HCT116 (cell line): ENCODE measurements at regions not wholly inside any gene's neighbourhood (a gene's known extent, or its start where the extent isn't known, plus 50 kb on each side); places are given as distances from the start of the nearest gene placed in this dataset.

Source experiments
- ATAC-seq: fragments of 200-7000 bp; cut with Tn5 transposase; 2 replicates; pipeline ENCODE4 v1.9.1; 2020; ENCODE audit warnings: mild to moderate bottlenecking, moderate library complexity
- BruUV-seq: library from RNA; stranded (reverse); fragments of 400-500 nt; replicated peaks from 2 replicates; lab custom pipeline; 2021; lab: Mats Ljungman, UMichigan
- CTCF ChIA-PET: fragments of 300-600 bp; sonication (Branson Sonifier 250); formaldehyde crosslinking; loops from one replicate; lab custom pipeline; 2021; ENCODE audit warnings: antibody characterized with exemption; lab: Charles Lee
- POLR2A ChIA-PET: fragments of 300-600, 350-600 bp; sonication (Branson Sonifier 250); formaldehyde crosslinking; loops from one replicate; lab custom pipeline; 2021; ENCODE audit warnings: antibody characterized with exemption; lab: Charles Lee
- RAD21 ChIA-PET, 2 experiments: fragments of 300-600 bp; sonication (Branson Sonifier 250); formaldehyde crosslinking; loops; one replicate each; lab custom pipeline; 2023; ENCODE audit warnings: low total read pairs in 2 of 2; ENCODE audit not compliant: uncharacterized antibody in 2 of 2, unreplicated experiment in 2 of 2, low non-redundant PET in 1 of 2; lab: Charles Lee
- DNase-seq: peaks from one replicate; pipeline ENCODE4 v3.0.0-alpha.2; 2010; ENCODE audit warnings: low read depth, low spot score
- H2AFZ ChIP-seq: fragments of 200-600 bp; shearing (Covaris generic), sonication (generic); 2 replicates; pipeline ENCODE4 v1.6.1; 2017; ENCODE audit warnings: low read depth, mixed run types, mixed read lengths, antibody characterized with exemption, low read length; ENCODE audit not compliant: poor library complexity, severe bottlenecking
- H3K27ac ChIP-seq: 2 replicates; pipeline ENCODE4 v1.5.1; 2012; ENCODE audit warnings: low read depth, low read length
- H3K27me3 ChIP-seq: fragments of 200-600 bp; sonication (generic); 2 replicates; pipeline ENCODE4 v1.6.1; 2016; ENCODE audit warnings: mixed run types, low read length, mixed read lengths; ENCODE audit not compliant: insufficient read depth
- H3K36me3 ChIP-seq, 2 experiments: fragments of 200-500 bp in 1 of 2; fragments of 200-600 bp in 1 of 2; sonication (Bioruptor generic) in 1 of 2; sonication (generic) in 1 of 2; 2 replicates each; pipeline versions ENCODE4 v1.5.1 to v1.6.1; 2014 to 2016; ENCODE audit warnings: low read length in 2 of 2, inconsistent platforms in 1 of 2, mixed read lengths in 1 of 2, mixed run types in 1 of 2; ENCODE audit not compliant: insufficient read depth in 2 of 2, control insufficient read depth in 1 of 2
- H3K4me1 ChIP-seq, 2 experiments: fragments of 200-600 bp in 1 of 2; sonication (generic) in 1 of 2; 2 replicates each; pipeline versions ENCODE4 v1.5.1 to v1.6.1; 2012 to 2017; ENCODE audit warnings: low read length in 2 of 2, inconsistent platforms in 1 of 2, mild to moderate bottlenecking in 1 of 2, mixed read lengths in 1 of 2, mixed run types in 1 of 2, moderate library complexity in 1 of 2; ENCODE audit not compliant: insufficient read depth in 2 of 2, control insufficient read depth in 1 of 2
- H3K4me2 ChIP-seq: fragments of 200-600 bp; sonication (generic); 2 replicates; pipeline ENCODE4 v1.6.1; 2017; ENCODE audit warnings: mixed run types, low read length, mixed read lengths
- H3K4me3 ChIP-seq, 2 experiments: fragments of 200-600 bp in 1 of 2; sonication (generic) in 1 of 2; replicated peaks in 1 of 2; 2 replicates each; pipeline ENCODE4 v1.5.1; 2011 to 2016; ENCODE audit warnings: low read length in 2 of 2, control low read depth in 1 of 2, low read depth in 1 of 2, mild to moderate bottlenecking in 1 of 2, mixed read lengths in 1 of 2, mixed run types in 1 of 2
- H3K79me2 ChIP-seq: fragments of 200-600 bp; sonication (generic); 2 replicates; pipeline ENCODE4 v1.6.1; 2017; ENCODE audit warnings: mild to moderate bottlenecking, mixed run types, low read length, moderate library complexity, mixed read lengths; ENCODE audit not compliant: insufficient read depth
- H3K9ac ChIP-seq: fragments of 200-600 bp; sonication (generic); 2 replicates; pipeline ENCODE4 v1.6.1; 2016; ENCODE audit warnings: low read length, mixed read lengths
- H3K9me2 ChIP-seq: fragments of 200-600 bp; sonication (generic), shearing (Covaris generic); 2 replicates; pipeline ENCODE4 v1.6.1; 2017; ENCODE audit warnings: mixed run types, mild to moderate bottlenecking, moderate library complexity; ENCODE audit not compliant: insufficient read depth
- H3K9me3 ChIP-seq, 2 experiments: fragments of 200-500 bp in 1 of 2; fragments of 200-600 bp in 1 of 2; sonication (Bioruptor generic) in 1 of 2; sonication (generic) in 1 of 2; 2 replicates each; pipeline ENCODE4 v1.6.1; 2014 to 2017; ENCODE audit warnings: low read length in 2 of 2, mixed read lengths in 2 of 2, inconsistent platforms in 1 of 2, low read depth in 1 of 2, mild to moderate bottlenecking in 1 of 2, mixed run types in 1 of 2, moderate library complexity in 1 of 2; ENCODE audit not compliant: control insufficient read depth in 1 of 2, insufficient read depth in 1 of 2
- H4K20me1 ChIP-seq: fragments of 200-600 bp; sonication (generic), shearing (Covaris generic); 2 replicates; pipeline ENCODE4 v1.6.1; 2017; ENCODE audit warnings: mixed run types, mild to moderate bottlenecking, moderate library complexity; ENCODE audit not compliant: insufficient read depth
- CTCF ChIP-seq, 3 experiments: fragments of 200-600 bp in 1 of 3; sonication (generic) in 1 of 3; IDR thresholded peaks in 2 of 3; conservative IDR thresholded peaks in 1 of 3; 2 replicates each; pipeline ENCODE4 v1.5.1; 2012 to 2017; ENCODE audit warnings: low read depth in 2 of 3, low read length in 2 of 3, antibody characterized with exemption in 1 of 3, borderline replicate concordance in 1 of 3, control low read depth in 1 of 3, mild to moderate bottlenecking in 1 of 3, mixed read lengths in 1 of 3, mixed run types in 1 of 3, moderate library complexity in 1 of 3; ENCODE audit not compliant: insufficient read depth in 1 of 3
- EZH2 ChIP-seq: fragments of 200-600 bp; sonication (generic); IDR thresholded peaks from 2 replicates; pipeline ENCODE4 v1.6.1; 2017; ENCODE audit warnings: antibody characterized with exemption, mixed run types
- EZH2phosphoT487 ChIP-seq: fragments of 200-600 bp; IDR thresholded peaks from 2 replicates; pipeline ENCODE4 v1.6.1; 2018; ENCODE audit warnings: antibody characterized with exemption, borderline replicate concordance
- JUND ChIP-seq: IDR thresholded peaks from 2 replicates; pipeline ENCODE4 v1.6.1; 2012
- MAX ChIP-seq: IDR thresholded peaks from 2 replicates; pipeline ENCODE4 v1.6.1; 2012
- POLR2A ChIP-seq: IDR thresholded peaks from 2 replicates; pipeline ENCODE4 v1.7.0; 2011; ENCODE audit warnings: borderline replicate concordance; ENCODE audit not compliant: insufficient read depth, insufficient read length; ENCODE audit errors: extremely low read depth
- POLR2AphosphoS5 ChIP-seq: IDR thresholded peaks from 2 replicates; pipeline ENCODE4 v1.6.1; 2011; ENCODE audit warnings: mild to moderate bottlenecking, low read depth, low read length, moderate library complexity
- REST ChIP-seq: IDR thresholded peaks from 2 replicates; pipeline ENCODE4 v1.6.1; 2012; ENCODE audit warnings: low read depth
- SIN3A ChIP-seq: IDR thresholded peaks from 2 replicates; pipeline ENCODE4 v1.6.1; 2012; ENCODE audit warnings: low read depth
- SP1 ChIP-seq: IDR thresholded peaks from 2 replicates; pipeline ENCODE4 v1.6.1; 2012; ENCODE audit warnings: low read depth
- SRF ChIP-seq: IDR thresholded peaks from 2 replicates; pipeline ENCODE4 v1.6.1; 2012; ENCODE audit warnings: low read depth
- YY1 ChIP-seq: IDR thresholded peaks from 2 replicates; pipeline ENCODE4 v1.6.1; 2011; ENCODE audit warnings: low read length, low read depth, moderate library complexity, mild to moderate bottlenecking; ENCODE audit not compliant: insufficient replicate concordance; ENCODE audit errors: extremely low read depth
- ZBTB33 ChIP-seq: IDR thresholded peaks from 2 replicates; pipeline ENCODE4 v1.6.1; 2011; ENCODE audit warnings: mild to moderate bottlenecking, low read length, moderate library complexity; ENCODE audit not compliant: insufficient replicate concordance; ENCODE audit errors: extremely low read depth
- ZFX ChIP-seq: fragments of 450-650 bp; IDR thresholded peaks from 2 replicates; pipeline ENCODE4 v1.6.1; 2017
- ZNF274 ChIP-seq: fragments of 200-500 bp; sonication (Bioruptor generic); IDR thresholded peaks from 2 replicates; pipeline ENCODE4 v1.6.1; 2014; ENCODE audit warnings: mild to moderate bottlenecking, low read depth, low read length, inconsistent platforms
- intact Hi-C: fragments of 100-400 bp; cut with micrococcal nuclease; formaldehyde crosslinking; loops from 2 replicates; pipeline ENCODE4 v1.10.0; 2022

- POLR2A ChIA-PET = no interaction called here
- CTCF ChIA-PET = no interaction called here
- DNase-seq (no peak), ATAC-seq (no peak)
- Histone ChIP-seq H2AFZ (no peak overlapping the region), H3K4me1 (no peaks in the 10 kb centered on the region), H3K4me3 (no peak overlapping the region), H3K9me3 (no peaks in the 10 kb centered on the region), H3K4me2 (no peak overlapping the region), H3K27ac (no peak overlapping the region), H3K79me2 (no peaks in the 10 kb centered on the region), H3K36me3 (no peaks in the 10 kb centered on the region), H3K9me2 (no peaks in the 10 kb centered on the region), H4K20me1 (no peaks in the 10 kb centered on the region), H3K9ac (no peak overlapping the region), H3K27me3 (peaks cover 35% of the 10 kb centered on the region)
- RAD21 ChIA-PET = no interaction called here
- intact Hi-C loops = no loop called here
- BruUV-seq = no TSS peak
- TF ChIP-seq ZBTB33 (no peak), SRF (no peak), EZH2phosphoT487 (no peak), SP1 (no peak), POLR2AphosphoS5 (no peak), CTCF (IDR thresholded peaks at IDR 0.05 in 2 of 3, conservative IDR thresholded peaks at IDR 0.05 in 1 of 3; ENCODE audit: borderline replicate concordance in 1 of 3, insufficient read depth in 1 of 3, low read depth in 2 of 3, low read length in 2 of 3) (no peak), MAX (no peak), POLR2A (no peak), ZFX (no peak), YY1 (no peak), REST (no peak), JUND (no peak), ZNF274 (no peak), SIN3A (no peak), EZH2 (no peak)
Measured at GRCh38 chr9:86655147-86655546, 292.2 kb downstream of the GAS1 start.
